ENCODE measurements at regions not wholly inside any gene's neighbourhood (a gene's known extent, or its start where the extent isn't known, plus 50 kb on each side); places are given as distances from the start of the nearest gene placed in this dataset.

DNA sequence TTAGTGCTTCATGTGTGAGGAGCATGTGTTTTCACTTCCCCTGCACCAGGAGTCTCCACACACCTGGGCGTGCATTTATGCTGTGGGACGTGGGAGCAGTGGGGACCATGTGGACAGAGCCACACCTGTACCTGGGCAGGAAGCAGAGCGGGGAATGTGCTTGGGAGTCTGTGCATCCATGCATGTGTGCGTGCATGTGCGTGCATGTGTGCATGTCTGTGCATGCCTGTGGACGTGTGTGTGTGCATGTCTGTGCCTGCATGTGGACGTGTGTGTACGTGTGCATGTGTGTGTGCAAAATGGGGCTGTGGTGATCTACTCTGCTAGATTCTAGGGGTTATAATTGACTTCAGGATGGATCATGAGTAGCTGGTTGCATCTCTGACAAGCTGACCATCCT, 224.0 kb upstream of the GMDS start:
- peaks cover 0 to 31% of the 10 kb centered on the region in 2 experiments for H3K27me3 ChIP-seq (replicated peaks in 1 of 2; ENCODE audit: control insufficient read depth in 2 of 2, extremely low read depth in 1 of 2, insufficient read depth in 2 of 2, low read length in 1 of 2)
- H3K36me3 ChIP-seq (ENCODE audit: control insufficient read depth in 2 of 2, extremely low read depth in 1 of 2, insufficient read depth in 1 of 2, low read length in 1 of 2), result no peaks in the 10 kb centered on the region
- Mint-ChIP-seq H3K36me3 (no peaks in the 10 kb centered on the region), H3K4me1 (no peaks in the 10 kb centered on the region), H3K9me3 (no peaks in the 10 kb centered on the region), H3K27ac (no peak overlapping the region), H3K27me3 (peaks cover 27 to 38% of the 10 kb centered on the region in 2 donors), H3K4me3 (no peak overlapping the region)
- 87% methylated on average over 8 of the region's 8 CpGs for WGBS (ENCODE audit: insufficient coverage)
- DNase-seq (no peak), ATAC-seq (replicated peaks in 1 of 4) (no peak)
- H3K4me1 ChIP-seq (ENCODE audit: control insufficient read depth in 1 of 2, extremely low read depth in 1 of 2, insufficient read depth in 2 of 2, low read length in 2 of 2), result no peaks in the 10 kb centered on the region
- H3K27ac ChIP-seq (ENCODE audit: low read length), result no peak overlapping the region
- no peak overlapping the region for H3K4me3 ChIP-seq (ENCODE audit: control insufficient read depth in 1 of 2, extremely low read depth in 1 of 2, low read length in 1 of 2)
- H3K9me3 ChIP-seq, result no peaks in the 10 kb centered on the region
- POLR2A ChIA-PET, result no interaction called here
- CTCF ChIA-PET, result interaction anchor here in 1 of 2 donors (0.6 kb wide), 1 partner anchor 721 kb away, joined by 3 read pairs; no protein-coding TSS in a partner anchor

DNA sequence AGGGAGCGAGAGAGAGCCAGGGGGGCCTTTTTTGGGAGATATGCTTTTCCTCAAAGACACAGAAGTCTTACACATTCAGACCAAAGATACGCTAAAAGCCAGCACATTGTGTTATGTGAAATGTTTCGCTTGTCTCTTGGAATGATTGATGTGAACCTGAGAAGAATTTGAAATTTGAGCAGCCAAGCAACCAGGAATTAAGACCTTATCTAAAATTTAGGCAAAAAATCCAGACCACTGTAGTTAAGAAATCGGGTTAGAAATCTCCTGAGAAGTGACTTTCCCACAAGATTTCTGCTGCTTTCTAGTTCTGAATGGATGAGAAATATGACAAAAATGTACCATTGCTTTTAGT, 223.2 kb upstream of the GMDS start:
- Histone ChIP-seq H3K27me3 (replicated peaks in 1 of 2; ENCODE audit: control insufficient read depth in 2 of 2, extremely low read depth in 1 of 2, insufficient read depth in 2 of 2, low read length in 1 of 2) (peaks cover 0 to 31% of the 10 kb centered on the region in 2 experiments), H3K27ac (ENCODE audit: low read length) (no peak overlapping the region), H3K9me3 (no peaks in the 10 kb centered on the region), H3K36me3 (ENCODE audit: control insufficient read depth in 2 of 2, extremely low read depth in 1 of 2, insufficient read depth in 1 of 2, low read length in 1 of 2) (no peaks in the 10 kb centered on the region), H3K4me1 (ENCODE audit: control insufficient read depth in 1 of 2, extremely low read depth in 1 of 2, insufficient read depth in 2 of 2, low read length in 2 of 2) (no peaks in the 10 kb centered on the region), H3K4me3 (ENCODE audit: control insufficient read depth in 1 of 2, extremely low read depth in 1 of 2, low read length in 1 of 2) (no peak overlapping the region)
- DNase-seq, result no peak
- no CpG with 5 or more reads among the region's 4 CpGs for WGBS (ENCODE audit: insufficient coverage)
- ChIA-PET CTCF (interaction anchor here in 1 of 2 donors (0.6 kb wide), 1 partner anchor 722 kb away, joined by 3 read pairs; no protein-coding TSS in a partner anchor), POLR2A (interaction anchor here in 1 of 2 donors (0.5 kb wide), 1 partner anchor 390 kb away, joined by 9 read pairs; no protein-coding TSS in a partner anchor)
- Mint-ChIP-seq H3K27ac (no peak overlapping the region), H3K9me3 (no peaks in the 10 kb centered on the region), H3K4me1 (no peaks in the 10 kb centered on the region), H3K4me3 (no peak overlapping the region), H3K36me3 (no peaks in the 10 kb centered on the region), H3K27me3 (peaks cover 27 to 39% of the 10 kb centered on the region in 2 donors)
- ATAC-seq (replicated peaks in 1 of 4), result no peak

DNA sequence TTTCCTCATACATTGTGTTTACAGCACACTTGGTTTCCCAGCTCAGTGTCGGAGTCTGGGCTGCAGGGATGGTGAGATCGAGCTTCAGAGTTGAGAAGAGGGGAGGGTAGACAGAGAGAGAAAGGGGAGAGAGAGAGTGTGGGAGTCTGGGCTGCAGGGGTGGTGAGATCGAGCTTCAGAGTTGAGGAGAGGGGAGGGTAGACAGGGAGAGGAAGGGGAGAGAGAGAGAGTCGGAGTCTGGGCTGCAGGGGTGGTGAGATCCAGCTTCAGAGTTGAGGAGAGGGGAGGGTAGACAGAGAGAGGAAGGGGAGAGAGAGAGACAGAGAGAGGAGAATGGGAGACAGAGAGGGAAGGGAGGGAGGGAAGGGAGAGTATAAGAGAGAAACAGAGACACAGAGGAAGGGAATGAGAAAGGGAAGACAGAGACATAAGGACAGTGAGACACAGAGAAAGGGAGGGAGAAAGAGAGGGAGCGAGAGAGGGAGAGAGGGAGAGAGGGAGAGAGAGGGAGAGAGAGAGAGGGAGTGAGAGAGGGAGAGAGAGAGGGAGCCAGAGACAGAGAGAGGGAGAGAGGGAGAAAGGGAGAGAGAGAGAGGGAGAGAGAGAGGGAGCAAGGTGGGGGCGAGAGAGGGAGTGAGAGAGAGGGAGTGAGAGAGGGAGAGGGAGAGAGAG, 222.7 kb upstream of the GMDS start:
- Mint-ChIP-seq H3K4me1 (no peaks in the 10 kb centered on the region), H3K9me3 (no peaks in the 10 kb centered on the region), H3K4me3 (no peak overlapping the region), H3K27me3 (peaks cover 27 to 41% of the 10 kb centered on the region in 2 donors), H3K36me3 (no peaks in the 10 kb centered on the region), H3K27ac (no peak overlapping the region)
- H3K4me1 ChIP-seq (ENCODE audit: control insufficient read depth in 1 of 2, extremely low read depth in 1 of 2, insufficient read depth in 2 of 2, low read length in 2 of 2), result no peaks in the 10 kb centered on the region
- CTCF ChIA-PET, result no interaction called here
- H3K36me3 ChIP-seq (ENCODE audit: control insufficient read depth in 2 of 2, extremely low read depth in 1 of 2, insufficient read depth in 1 of 2, low read length in 1 of 2), result no peaks in the 10 kb centered on the region
- H3K27ac ChIP-seq (ENCODE audit: low read length), result no peak overlapping the region
- no peaks in the 10 kb centered on the region for H3K9me3 ChIP-seq
- H3K4me3 ChIP-seq (ENCODE audit: control insufficient read depth in 1 of 2, extremely low read depth in 1 of 2, low read length in 1 of 2), result no peak overlapping the region
- POLR2A ChIA-PET, result no interaction called here
- DNase-seq, result no peak
- 46% methylated on average over 5 of the region's 6 CpGs for WGBS (ENCODE audit: insufficient coverage)
- ATAC-seq (replicated peaks in 1 of 4), result no peak
- peaks cover 0 to 31% of the 10 kb centered on the region in 2 experiments for H3K27me3 ChIP-seq (replicated peaks in 1 of 2; ENCODE audit: control insufficient read depth in 2 of 2, extremely low read depth in 1 of 2, insufficient read depth in 2 of 2, low read length in 1 of 2)

DNA sequence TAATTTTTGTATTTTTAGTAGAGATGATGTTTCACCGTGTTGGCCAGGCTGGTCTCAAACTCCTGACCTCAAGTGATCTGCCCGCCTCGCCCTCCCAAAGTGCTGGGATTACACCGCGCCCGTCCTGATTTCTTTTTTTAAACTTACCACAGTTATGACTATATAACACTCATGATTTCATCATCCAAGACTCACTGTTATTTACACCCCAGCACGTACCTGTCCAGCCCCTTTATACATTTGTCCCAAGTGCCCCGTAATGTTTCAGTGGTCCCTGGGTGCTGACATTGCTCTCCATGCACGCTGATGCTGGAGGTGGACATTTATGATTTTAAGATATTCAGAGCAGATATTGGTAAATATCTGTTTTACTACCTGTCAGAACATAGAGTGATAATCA, 219.9 kb upstream of the GMDS start:
- H3K27ac ChIP-seq (ENCODE audit: low read length), result no peak overlapping the region
- CTCF ChIA-PET, result no interaction called here
- no peak for DNase-seq
- H3K4me3 ChIP-seq (ENCODE audit: control insufficient read depth in 1 of 2, extremely low read depth in 1 of 2, low read length in 1 of 2), result no peak overlapping the region
- no peaks in the 10 kb centered on the region for H3K36me3 ChIP-seq (ENCODE audit: control insufficient read depth in 2 of 2, extremely low read depth in 1 of 2, insufficient read depth in 1 of 2, low read length in 1 of 2)
- no peaks in the 10 kb centered on the region for H3K9me3 ChIP-seq
- H3K27me3 Mint-ChIP-seq, result peaks cover 24 to 31% of the 10 kb centered on the region in 2 donors
- WGBS (ENCODE audit: insufficient coverage), result 98% methylated on average over 7 of the region's 9 CpGs
- H3K9me3 Mint-ChIP-seq, result no peaks in the 10 kb centered on the region
- no peaks in the 10 kb centered on the region for H3K36me3 Mint-ChIP-seq
- POLR2A ChIA-PET, result no interaction called here
- H3K4me3 Mint-ChIP-seq, result no peak overlapping the region
- H3K4me1 ChIP-seq (ENCODE audit: control insufficient read depth in 1 of 2, extremely low read depth in 1 of 2, insufficient read depth in 2 of 2, low read length in 2 of 2), result no peaks in the 10 kb centered on the region
- peaks cover 0 to 27% of the 10 kb centered on the region in 2 experiments for H3K27me3 ChIP-seq (replicated peaks in 1 of 2; ENCODE audit: control insufficient read depth in 2 of 2, extremely low read depth in 1 of 2, insufficient read depth in 2 of 2, low read length in 1 of 2)
- no peaks in the 10 kb centered on the region for H3K4me1 Mint-ChIP-seq
- no peak for ATAC-seq (replicated peaks in 1 of 4)
- no peak overlapping the region for H3K27ac Mint-ChIP-seq

DNA sequence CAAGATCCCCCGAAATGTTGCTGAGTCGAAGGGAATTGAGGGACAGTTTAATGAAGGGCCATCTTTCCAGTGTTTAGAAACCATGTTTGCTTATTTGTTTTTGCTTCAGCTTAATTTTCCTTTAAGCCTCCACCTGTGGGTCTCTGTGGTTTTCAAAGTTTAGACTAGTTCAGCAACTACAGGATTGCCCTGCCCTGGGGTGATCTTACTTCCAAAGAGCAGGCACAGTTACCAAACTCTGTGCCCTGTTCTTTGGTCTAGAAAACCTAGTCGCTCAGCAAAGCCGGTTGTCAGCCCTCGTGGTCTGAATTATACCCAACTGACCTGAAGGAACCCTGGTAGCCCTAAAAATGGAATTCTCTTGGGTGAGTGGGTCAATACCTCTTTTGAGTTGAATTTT, 219.2 kb upstream of the GMDS start:
- Mint-ChIP-seq H3K4me1 (no peaks in the 10 kb centered on the region), H3K9me3 (no peaks in the 10 kb centered on the region), H3K27ac (no peak overlapping the region), H3K4me3 (no peak overlapping the region), H3K27me3 (peaks cover 20 to 27% of the 10 kb centered on the region in 2 donors), H3K36me3 (no peaks in the 10 kb centered on the region)
- ATAC-seq (replicated peaks in 1 of 4) (no peak), DNase-seq (no peak)
- ChIA-PET CTCF (no interaction called here), POLR2A (no interaction called here)
- no peak overlapping the region for H3K4me3 ChIP-seq (ENCODE audit: control insufficient read depth in 1 of 2, extremely low read depth in 1 of 2, low read length in 1 of 2)
- 100% methylated on average over 2 of the region's 5 CpGs for WGBS (ENCODE audit: insufficient coverage)
- H3K4me1 ChIP-seq (ENCODE audit: control insufficient read depth in 1 of 2, extremely low read depth in 1 of 2, insufficient read depth in 2 of 2, low read length in 2 of 2), result no peaks in the 10 kb centered on the region
- H3K9me3 ChIP-seq, result no peaks in the 10 kb centered on the region
- H3K27ac ChIP-seq (ENCODE audit: low read length), result no peak overlapping the region
- no peaks in the 10 kb centered on the region for H3K36me3 ChIP-seq (ENCODE audit: control insufficient read depth in 2 of 2, extremely low read depth in 1 of 2, insufficient read depth in 1 of 2, low read length in 1 of 2)
- H3K27me3 ChIP-seq (replicated peaks in 1 of 2; ENCODE audit: control insufficient read depth in 2 of 2, extremely low read depth in 1 of 2, insufficient read depth in 2 of 2, low read length in 1 of 2), result peaks cover 0 to 24% of the 10 kb centered on the region in 2 experiments

DNA sequence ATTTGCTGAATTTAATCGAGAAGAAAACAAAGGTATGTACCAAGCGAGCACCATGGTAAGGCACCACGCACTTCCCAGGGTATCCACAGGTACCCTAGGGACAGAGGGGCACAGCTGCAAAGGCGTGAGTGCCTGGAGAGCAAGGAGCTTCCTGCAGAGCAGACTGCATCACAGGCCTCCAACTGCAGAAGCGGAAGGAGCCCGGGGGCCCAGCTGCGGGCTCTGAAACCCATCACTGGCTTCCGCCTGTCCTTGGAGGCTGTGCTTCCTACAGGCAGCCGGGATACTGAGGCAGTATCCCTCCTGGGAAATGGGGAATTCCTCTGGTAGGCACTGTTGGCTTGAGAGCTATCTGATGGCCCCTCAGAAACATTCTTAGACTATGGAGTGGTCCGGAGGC, 217.4 kb upstream of the GMDS start:
- Mint-ChIP-seq H3K4me3 (no peak overlapping the region), H3K27me3 (peaks cover 15 to 22% of the 10 kb centered on the region in 2 donors), H3K4me1 (no peaks in the 10 kb centered on the region), H3K27ac (no peak overlapping the region), H3K9me3 (no peaks in the 10 kb centered on the region), H3K36me3 (no peaks in the 10 kb centered on the region)
- ChIA-PET CTCF (interaction anchor here in 1 of 2 donors (0.6 kb wide), 1 partner anchor 96 kb away, joined by 13 read pairs; no protein-coding TSS in a partner anchor), POLR2A (no interaction called here)
- no peak overlapping the region for H3K4me3 ChIP-seq (ENCODE audit: control insufficient read depth in 1 of 2, extremely low read depth in 1 of 2, low read length in 1 of 2)
- H3K4me1 ChIP-seq (ENCODE audit: control insufficient read depth in 1 of 2, extremely low read depth in 1 of 2, insufficient read depth in 2 of 2, low read length in 2 of 2), result no peaks in the 10 kb centered on the region
- peaks cover 0 to 11% of the 10 kb centered on the region in 2 experiments for H3K27me3 ChIP-seq (replicated peaks in 1 of 2; ENCODE audit: control insufficient read depth in 2 of 2, extremely low read depth in 1 of 2, insufficient read depth in 2 of 2, low read length in 1 of 2)
- no peaks in the 10 kb centered on the region for H3K36me3 ChIP-seq (ENCODE audit: control insufficient read depth in 2 of 2, extremely low read depth in 1 of 2, insufficient read depth in 1 of 2, low read length in 1 of 2)
- 83% methylated on average over 9 of the region's 10 CpGs for WGBS (ENCODE audit: insufficient coverage)
- no peaks in the 10 kb centered on the region for H3K9me3 ChIP-seq
- ATAC-seq (replicated peaks in 1 of 4) (no peak), DNase-seq (no peak)
- H3K27ac ChIP-seq (ENCODE audit: low read length), result no peak overlapping the region
